Endothelial cell (in vitro differentiated cells): ENCODE measurements at regions not wholly inside any gene's neighbourhood (a gene's known extent, or its start where the extent isn't known, plus 50 kb on each side); places are given as distances from the start of the nearest gene placed in this dataset.
"Not testable (repeated sequence)": the region's sequence is repeated elsewhere in the genome, so short reads cannot be mapped to it uniquely, and the experiment has no call there.

Experiments
- DNase-seq: peaks from one replicate; pipeline ENCODE4 v3.0.0; 2021; ENCODE audit warnings: low spot score
- H3K27ac Mint-ChIP-seq: one replicate; pipeline ENCODE4 v1.8.0; 2021; ENCODE audit warnings: mixed read lengths, inconsistent platforms; ENCODE audit not compliant: unreplicated experiment
- H3K27me3 Mint-ChIP-seq: one replicate; pipeline ENCODE4 v1.8.0; 2021; ENCODE audit warnings: mild to moderate bottlenecking, moderate library complexity, mixed read lengths, inconsistent platforms; ENCODE audit not compliant: unreplicated experiment
- H3K36me3 Mint-ChIP-seq: one replicate; pipeline ENCODE4 v1.8.0; 2021; ENCODE audit warnings: mild to moderate bottlenecking, low read depth, mixed read lengths, inconsistent platforms; ENCODE audit not compliant: unreplicated experiment
- H3K4me1 Mint-ChIP-seq: one replicate; pipeline ENCODE4 v1.8.0; 2021; ENCODE audit warnings: mild to moderate bottlenecking, mixed read lengths, inconsistent platforms; ENCODE audit not compliant: unreplicated experiment
- H3K4me3 Mint-ChIP-seq: one replicate; pipeline ENCODE4 v1.8.0; 2021; ENCODE audit warnings: mild to moderate bottlenecking, mixed read lengths, inconsistent platforms; ENCODE audit not compliant: unreplicated experiment
- H3K9me3 Mint-ChIP-seq: one replicate; pipeline ENCODE4 v1.8.0; 2021; ENCODE audit warnings: mixed read lengths, inconsistent platforms; ENCODE audit not compliant: unreplicated experiment
- TF ChIP-seq, protein P1 (sequence below): fragments of 200-600 bp; sonication (generic); IDR thresholded peaks from one replicate; pipeline ENCODE4 v1.5.0; 2021; ENCODE audit warnings: antibody characterized with exemption; ENCODE audit not compliant: unreplicated experiment

DNA sequence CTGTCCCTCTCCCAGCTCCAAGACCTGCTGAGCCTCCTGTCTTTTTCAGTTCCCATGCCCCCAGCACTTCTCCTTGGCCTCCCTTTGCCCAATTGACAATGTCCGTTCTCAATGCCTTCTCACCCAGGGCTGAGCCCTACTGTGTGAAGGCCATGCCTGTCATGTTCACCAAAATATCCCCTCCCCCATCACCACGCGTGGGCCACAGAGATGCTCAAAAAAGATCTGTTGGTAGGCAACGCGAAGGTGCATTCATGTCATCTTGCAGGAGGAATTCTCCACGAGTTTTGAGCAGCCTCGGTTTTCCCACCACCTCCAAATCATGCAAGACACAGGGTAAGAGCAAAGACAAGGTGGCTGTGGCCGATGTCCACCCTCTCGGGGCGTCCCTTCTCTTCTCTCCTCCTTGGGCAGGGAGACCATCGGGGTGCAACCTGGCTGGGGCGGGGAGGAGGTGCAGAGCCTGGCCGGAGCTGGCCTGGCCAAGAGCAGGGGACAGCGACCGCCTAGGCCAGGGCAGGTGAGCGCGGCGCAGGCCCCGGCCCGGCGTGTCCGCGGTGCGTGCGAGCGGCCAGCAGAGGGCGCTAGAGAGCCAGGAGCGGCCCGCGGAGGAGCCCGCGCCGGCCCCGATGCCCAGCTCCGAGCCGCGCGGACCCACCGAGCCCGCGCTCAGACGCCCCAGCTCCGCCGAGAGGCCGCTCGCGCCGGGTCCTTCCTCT, 56.3 kb upstream of the KRTAP5-11 start:
- H3K4me3 Mint-ChIP-seq: peak overlapping the region; percentile 58
- not testable (repeated sequence) for H3K27ac Mint-ChIP-seq, H3K4me1 Mint-ChIP-seq, H3K36me3 Mint-ChIP-seq, H3K9me3 Mint-ChIP-seq
- TF ChIP-seq, protein P1, sequence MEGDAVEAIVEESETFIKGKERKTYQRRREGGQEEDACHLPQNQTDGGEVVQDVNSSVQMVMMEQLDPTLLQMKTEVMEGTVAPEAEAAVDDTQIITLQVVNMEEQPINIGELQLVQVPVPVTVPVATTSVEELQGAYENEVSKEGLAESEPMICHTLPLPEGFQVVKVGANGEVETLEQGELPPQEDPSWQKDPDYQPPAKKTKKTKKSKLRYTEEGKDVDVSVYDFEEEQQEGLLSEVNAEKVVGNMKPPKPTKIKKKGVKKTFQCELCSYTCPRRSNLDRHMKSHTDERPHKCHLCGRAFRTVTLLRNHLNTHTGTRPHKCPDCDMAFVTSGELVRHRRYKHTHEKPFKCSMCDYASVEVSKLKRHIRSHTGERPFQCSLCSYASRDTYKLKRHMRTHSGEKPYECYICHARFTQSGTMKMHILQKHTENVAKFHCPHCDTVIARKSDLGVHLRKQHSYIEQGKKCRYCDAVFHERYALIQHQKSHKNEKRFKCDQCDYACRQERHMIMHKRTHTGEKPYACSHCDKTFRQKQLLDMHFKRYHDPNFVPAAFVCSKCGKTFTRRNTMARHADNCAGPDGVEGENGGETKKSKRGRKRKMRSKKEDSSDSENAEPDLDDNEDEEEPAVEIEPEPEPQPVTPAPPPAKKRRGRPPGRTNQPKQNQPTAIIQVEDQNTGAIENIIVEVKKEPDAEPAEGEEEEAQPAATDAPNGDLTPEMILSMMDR: peak; percentile 83
- peaks cover 11% of the 10 kb centered on the region for H3K27me3 Mint-ChIP-seq
- DNase-seq: peak; percentile 83

DNA sequence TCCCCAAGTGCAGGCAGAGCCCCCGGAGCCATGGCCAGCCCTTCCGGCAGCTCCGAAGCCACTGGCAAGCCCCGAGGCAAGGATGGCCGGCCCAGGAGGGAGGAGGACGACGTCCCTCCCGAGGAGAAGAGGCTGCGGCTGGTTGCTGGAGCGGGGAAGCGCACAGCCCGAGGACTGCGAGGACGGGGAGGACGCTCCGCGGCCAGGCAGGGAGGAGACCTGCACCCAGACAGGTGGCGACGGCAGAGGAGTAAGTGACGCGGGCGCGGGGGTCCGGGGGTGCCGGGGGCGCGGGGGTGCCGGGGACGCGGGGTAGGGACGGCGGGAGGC, 56.8 kb upstream of the KRTAP5-11 start:
- not testable (repeated sequence) for H3K4me3 Mint-ChIP-seq, H3K36me3 Mint-ChIP-seq, H3K9me3 Mint-ChIP-seq, H3K4me1 Mint-ChIP-seq, H3K27ac Mint-ChIP-seq, DNase-seq
- TF ChIP-seq, protein P1: peak; percentile 31
- peaks cover 11% of the 10 kb centered on the region for H3K27me3 Mint-ChIP-seq

DNA sequence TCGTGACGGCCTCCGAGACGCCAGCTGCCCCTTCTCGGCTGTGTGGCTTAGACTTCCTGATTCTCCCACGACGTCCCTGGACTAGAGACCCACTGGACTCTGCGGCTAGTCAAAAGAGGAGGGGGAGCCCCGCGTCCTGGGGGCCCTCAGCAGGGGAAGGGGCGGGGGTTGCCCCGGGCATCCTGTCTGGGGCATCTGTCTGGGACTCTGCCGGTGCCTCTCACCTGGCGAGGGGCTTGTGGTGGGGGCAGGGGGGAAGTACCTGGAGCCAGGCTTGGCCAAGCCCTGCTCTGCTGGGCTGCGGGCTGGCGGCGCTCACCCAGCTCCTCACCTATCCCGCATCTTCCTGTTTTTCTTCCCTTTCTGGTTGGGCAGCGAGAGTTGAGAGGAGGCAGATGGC, 57.2 kb upstream of the KRTAP5-11 start:
- not testable (repeated sequence) for H3K4me3 Mint-ChIP-seq, DNase-seq

DNA sequence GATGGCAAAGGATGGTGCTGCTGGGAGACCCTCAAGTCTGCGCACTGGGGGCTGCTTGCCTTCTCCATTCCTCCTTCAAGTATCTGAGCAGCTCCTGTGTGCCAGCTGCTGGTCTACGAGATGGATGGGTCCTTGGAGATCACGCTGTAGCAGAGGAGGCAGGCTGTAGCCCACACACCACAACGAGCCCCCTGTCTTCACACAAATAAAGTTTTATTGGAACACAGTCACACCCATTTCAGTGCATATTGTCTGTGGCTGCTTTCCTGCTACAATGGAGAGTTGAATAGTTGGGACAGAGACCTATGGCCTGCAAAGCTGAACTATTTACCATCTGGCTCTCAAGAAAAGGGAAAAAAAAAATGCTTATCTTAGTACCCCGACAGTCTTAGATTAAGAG, 64.4 kb upstream of the KRTAP5-11 start:
- H3K27me3 Mint-ChIP-seq, H3K4me3 Mint-ChIP-seq, H3K9me3 Mint-ChIP-seq, H3K27ac Mint-ChIP-seq, H3K4me1 Mint-ChIP-seq, DNase-seq, H3K36me3 Mint-ChIP-seq: not testable (repeated sequence)

More for the DNA sequence above, 57.2 kb upstream of the KRTAP5-11 start:
- not testable (repeated sequence) for H3K36me3 Mint-ChIP-seq, H3K9me3 Mint-ChIP-seq, H3K4me1 Mint-ChIP-seq, H3K27ac Mint-ChIP-seq
- peaks cover 11% of the 10 kb centered on the region for H3K27me3 Mint-ChIP-seq

DNA sequence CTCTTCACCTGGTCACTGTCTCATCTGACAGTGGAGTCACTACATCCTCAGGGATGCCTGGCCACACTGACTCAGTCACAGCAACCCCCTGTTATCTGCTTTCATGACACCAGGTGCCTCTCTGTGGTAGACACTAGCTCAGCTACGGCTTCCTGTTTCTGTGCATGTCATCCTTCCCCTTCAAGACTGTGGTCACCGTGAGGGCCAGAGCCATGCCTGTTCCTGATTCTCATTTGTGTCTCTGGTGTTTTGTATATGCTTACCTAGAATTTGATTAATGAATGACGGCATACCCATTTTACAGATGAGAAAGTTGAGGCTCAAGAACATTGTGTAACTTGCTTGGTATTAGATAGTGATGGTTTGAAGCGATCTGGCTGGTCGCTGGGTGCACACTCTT, 70.3 kb upstream of the KRTAP5-11 start:
- H3K4me1 Mint-ChIP-seq, H3K27ac Mint-ChIP-seq, H3K27me3 Mint-ChIP-seq, H3K9me3 Mint-ChIP-seq, H3K36me3 Mint-ChIP-seq, H3K4me3 Mint-ChIP-seq, DNase-seq: not testable (repeated sequence)

DNA sequence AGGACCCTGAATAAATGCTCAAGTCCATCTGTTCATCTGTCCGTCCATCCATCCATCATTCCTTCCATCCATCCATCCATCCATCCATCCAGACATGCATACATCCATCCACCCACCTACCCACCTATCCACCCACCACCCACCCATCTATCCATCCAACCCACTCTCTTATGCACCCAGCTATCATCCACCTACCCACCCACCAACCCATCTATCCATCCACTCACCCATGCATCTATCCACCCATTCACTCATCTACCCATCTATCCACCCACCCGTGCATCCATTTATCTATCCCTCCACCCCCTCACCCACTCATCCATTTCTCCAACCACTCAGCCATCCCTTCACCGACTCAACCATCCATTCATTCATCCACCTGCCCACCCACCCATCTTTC, 71.7 kb upstream of the KRTAP5-11 start:
- not testable (repeated sequence) for H3K4me1 Mint-ChIP-seq, H3K36me3 Mint-ChIP-seq, H3K27me3 Mint-ChIP-seq, DNase-seq, H3K27ac Mint-ChIP-seq, H3K9me3 Mint-ChIP-seq, H3K4me3 Mint-ChIP-seq

DNA sequence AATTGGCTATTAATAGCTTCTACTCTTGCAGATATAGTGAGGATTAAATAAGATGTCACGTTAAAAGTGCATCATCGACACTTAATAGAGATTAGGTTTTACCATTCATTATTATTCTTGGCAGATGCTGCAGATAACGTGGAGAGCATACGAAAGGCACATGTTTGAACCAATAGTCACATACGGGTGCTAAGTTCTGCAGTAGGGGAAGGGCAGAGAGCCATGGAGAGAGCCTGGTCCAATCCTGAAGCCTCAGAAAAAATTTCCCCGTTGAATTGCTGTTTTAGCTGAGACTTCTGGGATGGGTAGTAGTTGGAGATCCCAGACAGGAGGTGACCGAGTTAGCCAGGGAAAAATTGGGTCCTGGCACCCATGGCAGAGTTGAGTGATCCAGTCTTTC, 72.4 kb upstream of the KRTAP5-11 start:
- not testable (repeated sequence) for H3K27me3 Mint-ChIP-seq, H3K4me3 Mint-ChIP-seq, H3K4me1 Mint-ChIP-seq, H3K36me3 Mint-ChIP-seq, H3K9me3 Mint-ChIP-seq, DNase-seq, H3K27ac Mint-ChIP-seq

DNA sequence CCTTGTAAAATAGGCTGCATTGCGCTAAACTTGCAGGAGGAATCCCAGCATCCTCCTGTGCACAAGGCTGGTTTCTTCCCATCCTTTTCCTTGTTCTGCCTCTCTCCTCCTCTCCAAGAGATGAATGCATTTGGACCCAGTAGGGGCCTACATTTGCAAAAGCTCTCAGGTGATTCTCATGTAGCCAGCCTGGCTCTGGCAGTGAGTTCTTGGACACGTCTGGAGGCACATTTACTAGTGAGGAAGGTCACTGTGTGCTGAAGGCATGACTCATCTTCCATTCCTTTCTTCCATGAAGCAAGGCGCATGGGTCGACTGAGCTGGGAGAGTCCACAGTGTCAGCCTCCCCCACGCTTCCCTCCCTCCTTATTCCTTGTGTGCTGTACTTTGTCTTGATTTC, 73.8 kb upstream of the KRTAP5-11 start:
- not testable (repeated sequence) for DNase-seq, H3K27ac Mint-ChIP-seq, H3K36me3 Mint-ChIP-seq, H3K4me3 Mint-ChIP-seq, H3K27me3 Mint-ChIP-seq, H3K9me3 Mint-ChIP-seq, H3K4me1 Mint-ChIP-seq

DNA sequence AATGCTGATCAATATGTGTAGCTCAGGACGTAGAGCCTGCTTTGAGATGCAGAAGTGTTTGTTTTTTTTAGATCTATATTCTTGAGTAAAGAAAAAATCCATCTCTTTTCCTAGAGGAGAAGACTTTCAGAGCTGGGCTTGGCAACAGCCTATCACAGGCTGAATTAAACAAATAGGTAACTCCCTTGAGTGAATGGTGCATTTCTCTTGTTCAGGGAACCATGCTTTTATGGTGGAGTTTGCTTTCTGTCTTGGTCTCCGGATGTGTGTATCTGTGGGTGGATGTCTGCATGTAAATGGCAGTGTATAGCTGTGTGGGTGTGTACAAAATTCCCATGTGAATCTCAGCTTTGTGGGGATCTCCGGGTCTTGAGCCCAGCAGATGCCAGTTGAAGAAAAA, 82.3 kb upstream of the KRTAP5-11 start:
- H3K36me3 Mint-ChIP-seq, H3K27ac Mint-ChIP-seq: not testable (repeated sequence)

DNA sequence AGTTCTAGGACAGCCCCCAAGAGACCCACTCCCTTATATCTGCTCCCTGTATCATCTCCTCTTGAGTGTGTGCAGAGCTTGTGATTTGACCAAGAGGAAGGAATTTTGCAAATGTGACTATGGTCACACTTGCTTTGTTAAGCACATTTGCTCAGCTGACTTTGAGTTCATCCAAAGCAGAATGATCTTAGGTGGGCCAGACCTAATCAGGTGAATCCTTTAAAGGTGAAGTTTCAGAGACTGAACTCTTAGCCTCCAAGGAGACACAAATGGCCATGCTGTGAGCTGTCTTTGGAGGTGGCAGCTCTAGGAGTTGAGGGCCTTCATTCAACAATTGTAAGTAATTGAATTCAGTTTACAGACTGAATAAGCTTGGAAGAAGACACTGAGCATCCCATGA, 115.4 kb upstream of the KRTAP5-11 start:
- not testable (repeated sequence) for H3K27me3 Mint-ChIP-seq, DNase-seq, H3K36me3 Mint-ChIP-seq, H3K27ac Mint-ChIP-seq, H3K9me3 Mint-ChIP-seq, H3K4me1 Mint-ChIP-seq, H3K4me3 Mint-ChIP-seq

More for the DNA sequence above, 82.3 kb upstream of the KRTAP5-11 start:
- not testable (repeated sequence) for H3K27me3 Mint-ChIP-seq, H3K4me1 Mint-ChIP-seq, H3K9me3 Mint-ChIP-seq, DNase-seq, H3K4me3 Mint-ChIP-seq
